GM12892 (cell line): ENCODE measurements at regions not wholly inside any gene's neighbourhood (a gene's known extent, or its start where the extent isn't known, plus 50 kb on each side); places are given as distances from the start of the nearest gene placed in this dataset.

Source experiments
- DNase-seq: peaks from one replicate; pipeline ENCODE4 v3.0.0; 2011; ENCODE audit not compliant: insufficient read length
- FAIRE-seq: peaks from 2 replicates; lab custom pipeline; 2011; peaks lifted over from hg19 to GRCh38; lab: Jason Lieb, UNC
- POLR2A ChIP-seq: IDR thresholded peaks from 2 replicates; pipeline ENCODE4 v1.6.1; 2011; ENCODE audit warnings: low read depth, low read length, control low read depth
- POLR2AphosphoS5 ChIP-seq: IDR thresholded peaks from 2 replicates; pipeline ENCODE4 v1.6.1; 2011; ENCODE audit warnings: low read depth, low read length, control low read depth
- TAF1 ChIP-seq: IDR thresholded peaks from 2 replicates; pipeline ENCODE4 v1.6.1; 2011; ENCODE audit warnings: low read depth, mild to moderate bottlenecking, control low read depth, low read length, borderline replicate concordance

GRCh38 chr2:228545748-228546145 lies 364.3 kb upstream of the SPHKAP start:
- DNase-seq (no peak), FAIRE-seq (no peak)
- no peak for TF ChIP-seq TAF1
- no peak for TF ChIP-seq POLR2AphosphoS5
- TF ChIP-seq POLR2A: no peak

GRCh38 chr2:228545041-228545747 lies 363.7 kb upstream of the SPHKAP start:
- FAIRE-seq (no peak), DNase-seq (no peak)
- TF ChIP-seq POLR2AphosphoS5 (no peak), POLR2A (no peak), TAF1 (no peak)

GRCh38 chr2:228543117-228543516 lies 361.6 kb upstream of the SPHKAP start:
- no peak for FAIRE-seq
- TF ChIP-seq POLR2AphosphoS5 (no peak), TAF1 (no peak), POLR2A (no peak)
- no peak for DNase-seq

GRCh38 chr2:228542277-228542676 lies 360.8 kb upstream of the SPHKAP start:
- TF ChIP-seq TAF1: no peak
- TF ChIP-seq POLR2A: no peak
- no peak for TF ChIP-seq POLR2AphosphoS5
- no peak for DNase-seq
- no peak for FAIRE-seq

- TF ChIP-seq TAF1 (no peak), POLR2AphosphoS5 (no peak), POLR2A (no peak)
- DNase-seq (no peak), FAIRE-seq (no peak)
Observed at GRCh38 chr2:228541789-228542188, 360.3 kb upstream of the SPHKAP start.

GRCh38 chr2:228540976-228541375 lies 359.5 kb upstream of the SPHKAP start:
- TF ChIP-seq POLR2AphosphoS5 (no peak), TAF1 (no peak), POLR2A (no peak)
- no peak for FAIRE-seq
- DNase-seq: no peak

- TF ChIP-seq POLR2A: no peak
- no peak for TF ChIP-seq POLR2AphosphoS5
- no peak for TF ChIP-seq TAF1
- DNase-seq: no peak
- FAIRE-seq: no peak
Observed at GRCh38 chr2:228535396-228535795, 353.9 kb upstream of the SPHKAP start.

- FAIRE-seq (no peak), DNase-seq (no peak)
- no peak for TF ChIP-seq TAF1
- no peak for TF ChIP-seq POLR2A
- no peak for TF ChIP-seq POLR2AphosphoS5
Observed at GRCh38 chr2:228533156-228533555, 351.7 kb upstream of the SPHKAP start.

GRCh38 chr2:228532233-228532632 lies 350.7 kb upstream of the SPHKAP start:
- FAIRE-seq: no peak

GRCh38 chr2:228527197-228527881 lies 345.9 kb upstream of the SPHKAP start:
- TF ChIP-seq POLR2A (no peak), POLR2AphosphoS5 (no peak), TAF1 (no peak)
- FAIRE-seq (no peak), DNase-seq (no peak)

More at GRCh38 chr2:228532233-228532632, 350.7 kb upstream of the SPHKAP start:
- no peak for DNase-seq
- TF ChIP-seq POLR2A (no peak), POLR2AphosphoS5 (no peak), TAF1 (no peak)

- DNase-seq: no peak
- FAIRE-seq: no peak
- TF ChIP-seq POLR2AphosphoS5: no peak
- TF ChIP-seq POLR2A: no peak
- TF ChIP-seq TAF1: no peak
Observed at GRCh38 chr2:228526687-228527086, 345.2 kb upstream of the SPHKAP start.

- TF ChIP-seq POLR2AphosphoS5 (no peak), POLR2A (no peak), TAF1 (no peak)
- DNase-seq: no peak
- FAIRE-seq: no peak
Observed at GRCh38 chr2:228522977-228523376, 341.5 kb upstream of the SPHKAP start.

GRCh38 chr2:228522276-228522675 lies 340.8 kb upstream of the SPHKAP start:
- no peak for DNase-seq
- no peak for FAIRE-seq
- TF ChIP-seq POLR2AphosphoS5 (no peak), POLR2A (no peak)
